ENCODE measurements at regions not wholly inside any gene's neighbourhood (a gene's known extent, or its start where the extent isn't known, plus 50 kb on each side); places are given as distances from the start of the nearest gene placed in this dataset.

GRCh38 chr9:20252778-20253177 lies 369.5 kb downstream of the MLLT3 start:
- Histone ChIP-seq H3K4me1 (ENCODE audit: control insufficient read depth, insufficient read depth, low read length) (no peaks in the 10 kb centered on the region), H3K9me3 (ENCODE audit: control insufficient read depth, insufficient read depth, low read depth, low read length) (no peaks in the 10 kb centered on the region), H3K36me3 (ENCODE audit: control insufficient read depth in 2 of 2, insufficient read depth in 1 of 2, low read length in 2 of 2) (no peaks in the 10 kb centered on the region), H3K4me3 (ENCODE audit: low read depth, low read length) (no peak overlapping the region), H3K27ac (ENCODE audit: extremely low read depth, low read depth, low read length) (no peak overlapping the region)
- ChIA-PET CTCF (interaction anchor here (0.7 kb wide), 1 partner anchor 281 kb away, joined by 3 read pairs; no protein-coding TSS in a partner anchor), POLR2A (no interaction called here)
- no peak for TF ChIP-seq ZNF23 (tag by site-specific recombination; IDR thresholded peaks at IDR 0.05; ENCODE audit: borderline replicate concordance)
- TF ChIP-seq ZNF654 (tag by site-specific recombination; IDR thresholded peaks at IDR 0.05; ENCODE audit: low read depth): no peak
- TF ChIP-seq ZNF670 (tag by site-specific recombination; IDR thresholded peaks at IDR 0.05; ENCODE audit: low read depth): no peak
- TF ChIP-seq ZBTB26 (tag by site-specific recombination; optimal IDR thresholded peaks at IDR 0.05): no peak
- TF ChIP-seq KLF8 (tag by site-specific recombination; IDR thresholded peaks at IDR 0.05): no peak
- no peak for TF ChIP-seq ZNF155 (tag by site-specific recombination; IDR thresholded peaks at IDR 0.05)
- no peak for TF ChIP-seq ZNF623 (tag by site-specific recombination; IDR thresholded peaks at IDR 0.05)
- no peak for TF ChIP-seq KLF16 (tag by site-specific recombination; IDR thresholded peaks at IDR 0.05)
- TF ChIP-seq ZNF747 (tag by site-specific recombination; IDR thresholded peaks at IDR 0.05): no peak
- TF ChIP-seq ZNF10 (tag by site-specific recombination; IDR thresholded peaks at IDR 0.05): no peak
- no peak for TF ChIP-seq ZBTB20 (tag by site-specific recombination; IDR thresholded peaks at IDR 0.05)
- no peak for TF ChIP-seq ZNF830 (tag by site-specific recombination; IDR thresholded peaks at IDR 0.05; ENCODE audit: low read depth)
- TF ChIP-seq INSM2 (tag by site-specific recombination; IDR thresholded peaks at IDR 0.05): no peak
- no peak for TF ChIP-seq GLIS2 (tag by site-specific recombination; IDR thresholded peaks at IDR 0.05)
- TF ChIP-seq ZNF549 (tag by site-specific recombination; IDR thresholded peaks at IDR 0.05): no peak
- no peak for TF ChIP-seq ZNF514 (tag by site-specific recombination; IDR thresholded peaks at IDR 0.05)
- TF ChIP-seq ZNF280D (tag by site-specific recombination; IDR thresholded peaks at IDR 0.05): no peak
- no peak for TF ChIP-seq ZNF701 (tag by site-specific recombination; IDR thresholded peaks at IDR 0.05)
- TF ChIP-seq ZNF626 (tag by site-specific recombination; IDR thresholded peaks at IDR 0.05): no peak

- ChIA-PET POLR2A (no interaction called here), CTCF (interaction anchor here (0.6 to 1.0 kb wide), 2 partner anchors 29 to 691 kb away, joined by 3 read pairs; no protein-coding TSS in a partner anchor)
- Histone ChIP-seq H3K4me3 (ENCODE audit: low read depth, low read length) (no peak overlapping the region), H3K36me3 (ENCODE audit: control insufficient read depth in 2 of 2, insufficient read depth in 1 of 2, low read length in 2 of 2) (no peaks in the 10 kb centered on the region), H3K27ac (ENCODE audit: extremely low read depth, low read depth, low read length) (no peak overlapping the region), H3K4me1 (ENCODE audit: control insufficient read depth, insufficient read depth, low read length) (no peaks in the 10 kb centered on the region), H3K9me3 (ENCODE audit: control insufficient read depth, insufficient read depth, low read depth, low read length) (no peaks in the 10 kb centered on the region)
- no peak for TF ChIP-seq GLI4 (tag by site-specific recombination; IDR thresholded peaks at IDR 0.05)
- no peak for TF ChIP-seq CTCF (tag by site-specific recombination; IDR thresholded peaks at IDR 0.05)
- TF ChIP-seq YY2 (tag by site-specific recombination; IDR thresholded peaks at IDR 0.05): no peak
Observed at GRCh38 chr9:20250791-20251190, 371.5 kb downstream of the MLLT3 start.

All from HEK293 (cell line).